ENCODE measurements at regions not wholly inside any gene's neighbourhood (a gene's known extent, or its start where the extent isn't known, plus 50 kb on each side); places are given as distances from the start of the nearest gene placed in this dataset.

GRCh38 chr9:27625751-27626150 lies 52.5 kb upstream of the C9orf72 start:
- no peak for DNase-seq

- no peak for DNase-seq
Measured at GRCh38 chr9:27626244-27627187, 53.2 kb upstream of the C9orf72 start.

- DNase-seq, result no peak
Measured at GRCh38 chr9:27627188-27627564, 53.9 kb upstream of the C9orf72 start.

GRCh38 chr9:27628311-27628710 lies 55.0 kb upstream of the C9orf72 start:
- no peak for DNase-seq

- DNase-seq, result no peak
Measured at GRCh38 chr9:27629425-27629824, 56.1 kb upstream of the C9orf72 start.

GRCh38 chr9:27632254-27632653 lies 59.0 kb upstream of the C9orf72 start:
- DNase-seq, result no peak

- no peak for DNase-seq
Measured at GRCh38 chr9:27633764-27634163, 60.5 kb upstream of the C9orf72 start.

- DNase-seq, result no peak
Measured at GRCh38 chr9:27634879-27635278, 61.6 kb upstream of the C9orf72 start.

- no peak for DNase-seq
Measured at GRCh38 chr9:27638716-27639115, 65.4 kb upstream of the C9orf72 start.

GRCh38 chr9:27645161-27645840 lies 72.0 kb upstream of the C9orf72 start:
- DNase-seq, result no peak

GRCh38 chr9:27653246-27653645 lies 80.0 kb upstream of the C9orf72 start:
- DNase-seq, result no peak

- no peak for DNase-seq
Measured at GRCh38 chr9:27653957-27654356, 80.7 kb upstream of the C9orf72 start.

GRCh38 chr9:27654629-27655285 lies 81.5 kb upstream of the C9orf72 start:
- DNase-seq, result no peak

GRCh38 chr9:27655441-27655840 lies 82.2 kb upstream of the C9orf72 start:
- no peak for DNase-seq

GRCh38 chr9:27659001-27659400 lies 85.7 kb upstream of the C9orf72 start:
- no peak for DNase-seq

- no peak for DNase-seq
Measured at GRCh38 chr9:27659571-27659970, 86.3 kb upstream of the C9orf72 start.

- DNase-seq, result no peak
Measured at GRCh38 chr9:27660148-27660547, 86.9 kb upstream of the C9orf72 start.

- DNase-seq, result no peak
Measured at GRCh38 chr9:27663526-27663925, 90.2 kb upstream of the C9orf72 start.

- DNase-seq, result no peak
Measured at GRCh38 chr9:27664121-27664779, 91.0 kb upstream of the C9orf72 start.

- DNase-seq, result no peak
Measured at GRCh38 chr9:27665136-27665535, 91.9 kb upstream of the C9orf72 start.

- DNase-seq, result no peak
Measured at GRCh38 chr9:27668280-27668679, 95.0 kb upstream of the C9orf72 start.

GRCh38 chr9:27671636-27672035 lies 98.4 kb upstream of the C9orf72 start:
- no peak for DNase-seq

- no peak for DNase-seq
Measured at GRCh38 chr9:27672718-27673117, 99.4 kb upstream of the C9orf72 start.

All from NCI-H774 (cell line).